Stromal cell of bone marrow (primary cell): ENCODE measurements at regions not wholly inside any gene's neighbourhood (a gene's known extent, or its start where the extent isn't known, plus 50 kb on each side); places are given as distances from the start of the nearest gene placed in this dataset.
"Not testable (repeated sequence)": the region's sequence is repeated elsewhere in the genome, so short reads cannot be mapped to it uniquely, and the experiment has no call there.

Experiments
- DNase-seq: peaks from one replicate; pipeline ENCODE4 v3.0.0-alpha.2; 2012; ENCODE audit warnings: low read depth

GRCh38 chr10:30170814-30171213 lies 111.4 kb upstream of the JCAD start:
- DNase-seq, result no peak

- no peak for DNase-seq
Measured at GRCh38 chr10:30170146-30170545, 110.8 kb upstream of the JCAD start.

GRCh38 chr10:30169342-30169741 lies 110.0 kb upstream of the JCAD start:
- DNase-seq, result no peak

GRCh38 chr10:30166929-30167328 lies 107.5 kb upstream of the JCAD start:
- no peak for DNase-seq

- DNase-seq, result not testable (repeated sequence)
Measured at GRCh38 chr10:30163410-30163809, 104.0 kb upstream of the JCAD start.

- DNase-seq, result not testable (repeated sequence)
Measured at GRCh38 chr10:30162796-30163195, 103.4 kb upstream of the JCAD start.

- no peak for DNase-seq
Measured at GRCh38 chr10:30160271-30160982, 101.0 kb upstream of the JCAD start.

- DNase-seq, result not testable (repeated sequence)
Measured at GRCh38 chr10:30159614-30160013, 100.2 kb upstream of the JCAD start.

GRCh38 chr10:30158325-30158960 lies 99.1 kb upstream of the JCAD start:
- DNase-seq, result no peak

GRCh38 chr10:30155401-30155800 lies 96.0 kb upstream of the JCAD start:
- DNase-seq, result peak; percentile 39

- DNase-seq, result no peak
Measured at GRCh38 chr10:30154561-30154960, 95.2 kb upstream of the JCAD start.

- DNase-seq, result no peak
Measured at GRCh38 chr10:30154126-30154525, 94.7 kb upstream of the JCAD start.

GRCh38 chr10:30151581-30152389 lies 92.4 kb upstream of the JCAD start:
- DNase-seq, result peak; percentile 97

- DNase-seq, result no peak
Measured at GRCh38 chr10:30141423-30141822, 82.0 kb upstream of the JCAD start.

- DNase-seq, result no peak
Measured at GRCh38 chr10:30134171-30134945, 75.0 kb upstream of the JCAD start.

- DNase-seq, result no peak
Measured at GRCh38 chr10:30133198-30133597, 73.8 kb upstream of the JCAD start.

- DNase-seq, result not testable (repeated sequence)
Measured at GRCh38 chr10:30131369-30131768, 72.0 kb upstream of the JCAD start.

GRCh38 chr10:30129326-30129725 lies 69.9 kb upstream of the JCAD start:
- DNase-seq, result not testable (repeated sequence)

- DNase-seq, result peak; percentile 72
Measured at GRCh38 chr10:30127120-30127541, 67.7 kb upstream of the JCAD start.

GRCh38 chr10:30125496-30125895 lies 66.1 kb upstream of the JCAD start:
- no peak for DNase-seq

- DNase-seq, result no peak
Measured at GRCh38 chr10:30124704-30125103, 65.3 kb upstream of the JCAD start.

GRCh38 chr10:30121401-30121800 lies 62.0 kb upstream of the JCAD start:
- DNase-seq, result no peak
